NCI-H510A treated with DMSO at 0.1 percent for 48 hours (cell line): ENCODE measurements at regions not wholly inside any gene's neighbourhood (a gene's known extent, or its start where the extent isn't known, plus 50 kb on each side); places are given as distances from the start of the nearest gene placed in this dataset.
A peak's percentile ranks its signal among the peaks of the same experiment; 100 is the strongest.

Experiments used
- DNase-seq: peaks from one replicate; lab custom pipeline; 2025; lab: John Stamatoyannopoulos, UW

DNA sequence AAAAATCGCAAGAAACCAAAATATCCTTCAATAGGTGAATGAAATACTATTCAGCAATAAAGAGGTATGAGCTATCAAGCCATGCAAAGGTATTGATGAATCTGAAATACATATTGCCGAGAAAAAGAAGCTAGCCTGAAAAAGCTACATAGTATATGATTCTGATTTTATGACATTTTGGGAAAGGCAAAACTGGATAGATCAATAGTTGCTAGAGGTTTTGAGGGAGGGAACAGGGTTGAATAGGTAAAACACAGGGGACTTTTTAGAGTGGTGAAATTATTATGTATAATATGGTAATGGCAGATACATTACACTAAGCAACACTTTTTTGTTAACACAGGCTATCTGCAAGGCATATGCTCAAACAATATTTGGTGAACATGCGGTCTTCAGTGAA lies 327.6 kb upstream of the ADAMTSL1 start:
- DNase-seq = no peak

DNA sequence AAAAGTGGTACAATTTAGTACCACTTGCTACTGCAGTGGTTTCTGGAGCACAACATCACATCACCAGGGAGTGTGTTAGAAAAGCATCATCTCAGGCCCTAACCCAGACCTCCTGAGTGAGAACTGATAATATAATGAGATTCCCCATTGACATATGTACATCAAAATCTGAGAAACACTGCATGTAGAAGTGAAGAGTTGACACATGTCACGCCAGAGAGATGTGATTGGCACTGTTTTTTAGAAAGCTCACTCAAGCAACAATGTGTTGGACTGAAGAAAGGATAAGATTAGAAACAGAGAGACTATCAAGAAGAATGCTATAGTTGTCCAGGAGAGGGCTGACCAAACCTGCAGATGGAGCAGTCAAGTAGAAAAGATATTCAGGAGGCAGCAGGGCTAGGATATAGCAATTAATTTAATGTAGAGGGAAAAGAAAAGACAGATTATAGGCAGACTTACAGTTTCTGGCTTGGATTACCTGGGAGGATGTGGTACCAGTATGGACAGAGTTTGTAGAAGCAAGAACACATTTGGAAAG lies 324.4 kb upstream of the ADAMTSL1 start:
- DNase-seq = no peak

DNA sequence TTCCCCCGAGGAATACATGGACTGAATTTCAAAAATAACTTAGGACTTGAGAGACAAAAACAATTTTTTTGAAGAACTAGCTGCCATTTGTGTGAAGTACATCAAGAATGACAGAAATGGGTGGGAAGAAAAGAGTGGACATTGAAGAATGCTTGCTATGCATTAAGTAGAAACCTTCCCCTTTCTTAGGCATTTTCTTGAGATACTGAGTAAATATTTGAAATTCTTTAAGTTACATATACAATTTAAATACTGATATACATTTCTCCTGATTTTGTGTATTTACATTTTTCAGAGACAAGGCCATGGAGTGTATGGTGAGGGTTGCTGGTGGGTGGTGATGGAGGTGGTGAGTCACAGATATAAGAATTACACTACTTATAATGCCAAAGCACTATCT lies 319.3 kb upstream of the ADAMTSL1 start:
- no peak for DNase-seq

DNA sequence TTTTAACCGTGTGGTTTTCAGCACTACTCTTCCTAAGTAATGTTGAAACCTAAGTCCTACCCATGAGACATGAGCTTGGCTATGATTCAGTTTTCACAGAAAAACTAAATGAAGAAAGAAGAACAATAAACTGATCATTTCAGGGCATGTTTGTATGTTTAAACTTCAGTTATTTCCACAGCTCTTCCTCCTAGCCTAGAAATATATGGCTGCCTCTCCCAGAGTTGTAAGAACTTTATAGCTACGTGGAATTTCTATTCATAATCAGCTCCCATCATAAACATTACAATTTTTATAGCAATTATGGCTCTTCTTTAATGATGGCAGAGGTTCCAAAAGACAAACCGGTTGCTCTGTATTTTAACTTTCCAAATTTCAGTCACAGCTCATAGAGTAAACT lies 314.7 kb upstream of the ADAMTSL1 start:
- no peak for DNase-seq

DNA sequence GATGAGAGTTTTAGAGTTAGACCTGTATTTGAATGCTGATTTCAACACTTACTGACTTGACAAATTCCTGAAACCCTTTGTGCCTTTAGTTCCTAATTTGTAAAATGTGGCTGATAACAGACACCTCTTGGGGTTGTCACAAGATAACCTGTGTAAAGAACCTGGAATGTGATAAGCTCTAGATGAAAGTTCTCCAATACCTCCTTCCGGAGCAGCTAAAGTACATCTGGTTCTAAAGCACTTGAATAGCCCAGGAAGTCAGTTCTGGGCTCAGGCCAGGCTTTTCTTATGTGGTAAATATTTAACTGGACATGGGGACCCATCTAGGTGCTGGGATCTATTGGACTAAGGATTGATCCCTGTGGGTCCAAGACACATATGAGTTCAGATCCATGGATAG lies 310.8 kb upstream of the ADAMTSL1 start:
- no peak for DNase-seq

DNA sequence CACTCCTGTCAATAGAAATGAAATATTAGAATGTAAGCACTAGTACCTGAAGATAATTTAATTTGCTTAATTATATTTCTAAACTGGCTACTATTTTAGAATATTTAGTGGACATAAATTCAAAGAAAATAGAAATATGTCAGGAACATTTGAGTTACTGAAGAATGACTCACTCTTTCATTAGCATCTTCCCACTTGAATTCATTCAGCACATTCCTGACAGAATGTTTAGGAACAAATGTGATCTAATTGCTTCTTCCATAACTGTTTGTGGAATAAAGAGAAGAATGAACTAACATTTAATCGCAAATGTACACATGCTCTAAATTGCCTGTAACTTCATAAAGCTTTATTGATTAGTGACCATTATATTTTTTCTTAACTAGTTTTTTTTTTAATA lies 306.2 kb upstream of the ADAMTSL1 start:
- DNase-seq = no peak

DNA sequence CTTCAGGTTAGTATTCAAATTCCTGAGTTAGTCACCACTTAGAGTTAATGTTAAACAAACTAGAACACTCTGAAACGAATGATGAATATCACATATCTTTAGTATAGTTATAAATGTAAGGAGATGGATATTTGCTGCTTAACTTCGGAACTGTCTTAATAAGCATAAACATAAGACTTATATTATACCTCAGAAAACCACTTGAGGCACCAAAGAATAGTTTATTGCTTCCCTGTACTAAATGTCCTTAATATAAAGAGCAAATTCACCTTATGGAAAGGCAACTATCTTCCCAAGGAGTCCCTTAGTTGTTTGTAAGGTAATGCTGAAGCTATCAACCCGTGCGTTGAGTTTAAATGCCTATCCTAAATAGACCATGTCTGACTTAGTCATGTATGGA lies 300.0 kb upstream of the ADAMTSL1 start:
- no peak for DNase-seq

DNA sequence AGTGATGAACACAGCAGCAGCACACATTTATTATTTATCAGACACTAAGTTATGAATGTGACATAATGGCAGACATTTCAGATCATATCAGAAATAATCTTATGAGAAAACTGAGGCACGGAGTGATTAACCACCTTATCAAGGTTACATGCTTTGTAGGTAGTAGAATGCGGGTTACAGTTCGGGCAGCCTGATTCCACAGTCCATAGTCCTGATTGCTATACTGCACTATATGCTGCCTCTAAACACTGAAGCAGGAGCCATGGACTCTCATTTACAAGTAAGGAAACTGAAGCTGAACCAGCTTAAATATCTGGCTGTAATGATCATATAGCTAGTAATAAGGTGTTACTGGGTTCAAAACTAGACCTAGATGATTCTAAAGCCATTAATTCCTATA lies 291.3 kb upstream of the ADAMTSL1 start:
- no peak for DNase-seq

DNA sequence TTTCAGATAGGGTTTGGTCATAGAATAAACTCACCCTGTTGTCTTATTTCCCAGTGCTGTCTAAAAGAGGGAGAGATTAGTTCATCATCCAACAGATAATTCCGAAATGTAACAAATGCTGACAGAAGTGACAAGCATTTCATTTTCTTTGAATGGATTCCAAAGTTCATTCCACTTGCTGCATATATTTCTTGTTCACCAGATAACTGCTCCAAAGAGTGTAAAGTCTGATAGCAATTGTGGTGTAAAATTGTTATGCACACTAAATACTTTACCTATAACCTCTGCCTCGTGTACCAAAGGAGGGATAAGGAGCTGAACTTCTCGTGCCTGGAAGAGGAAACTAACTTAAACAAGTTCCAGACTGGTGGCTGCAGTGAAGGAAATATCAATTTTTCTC lies 290.0 kb upstream of the ADAMTSL1 start:
- no peak for DNase-seq

DNA sequence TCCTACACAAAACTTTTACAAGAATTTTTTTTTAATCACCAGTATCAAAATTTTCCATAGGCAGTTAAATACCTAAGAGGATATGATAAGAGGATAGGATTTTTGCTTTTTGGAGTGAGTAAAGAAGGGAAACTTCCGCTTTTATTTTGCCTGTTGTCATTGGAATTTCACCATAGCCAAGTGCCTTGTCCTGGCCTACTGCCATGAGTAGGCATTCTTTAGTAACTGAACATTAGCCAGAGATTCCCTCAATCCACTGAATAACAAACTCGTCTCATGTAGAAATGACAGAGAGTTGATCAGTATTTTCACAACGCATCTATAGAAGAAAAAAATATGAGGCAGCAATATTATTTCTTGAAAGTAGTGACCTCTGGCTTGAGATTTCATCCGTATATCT lies 289.6 kb upstream of the ADAMTSL1 start:
- no peak for DNase-seq

DNA sequence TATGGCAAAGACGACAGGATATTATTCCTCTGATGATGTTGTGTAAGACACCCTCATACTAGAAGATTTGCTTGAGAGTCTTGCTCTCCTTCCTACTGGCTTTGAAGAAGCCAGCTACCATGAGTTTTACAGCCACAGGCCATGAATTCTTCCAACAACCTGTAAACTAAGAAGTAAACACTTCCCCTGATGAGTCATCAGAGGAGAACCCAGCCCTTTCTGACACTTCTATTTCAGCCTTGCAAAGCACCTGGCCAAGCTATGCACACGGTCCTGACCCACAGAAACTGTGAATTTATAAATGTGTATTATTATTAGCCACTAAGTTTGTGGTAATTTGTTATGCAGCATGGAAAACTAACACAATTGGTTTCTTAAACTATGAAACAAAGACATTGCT lies 288.8 kb upstream of the ADAMTSL1 start:
- no peak for DNase-seq

DNA sequence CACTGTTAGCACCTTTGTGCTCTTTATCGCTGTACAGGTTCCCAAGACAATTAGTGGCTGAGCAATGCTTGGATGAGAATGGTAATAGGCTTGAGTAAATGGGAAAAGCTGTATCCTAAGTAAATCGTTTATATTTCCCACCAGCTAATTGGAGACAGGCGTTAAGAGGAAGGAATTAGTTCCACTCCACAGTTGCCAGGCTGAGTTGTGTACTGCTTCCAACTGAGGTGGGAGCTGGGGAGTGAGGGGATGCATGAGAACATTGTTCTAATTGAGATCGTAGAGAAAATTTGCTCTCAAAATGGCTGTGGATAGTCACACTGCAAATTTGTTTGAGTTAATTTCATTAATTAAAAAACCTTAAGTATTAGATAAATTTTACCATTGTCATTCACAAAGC lies 285.0 kb upstream of the ADAMTSL1 start:
- DNase-seq = no peak

DNA sequence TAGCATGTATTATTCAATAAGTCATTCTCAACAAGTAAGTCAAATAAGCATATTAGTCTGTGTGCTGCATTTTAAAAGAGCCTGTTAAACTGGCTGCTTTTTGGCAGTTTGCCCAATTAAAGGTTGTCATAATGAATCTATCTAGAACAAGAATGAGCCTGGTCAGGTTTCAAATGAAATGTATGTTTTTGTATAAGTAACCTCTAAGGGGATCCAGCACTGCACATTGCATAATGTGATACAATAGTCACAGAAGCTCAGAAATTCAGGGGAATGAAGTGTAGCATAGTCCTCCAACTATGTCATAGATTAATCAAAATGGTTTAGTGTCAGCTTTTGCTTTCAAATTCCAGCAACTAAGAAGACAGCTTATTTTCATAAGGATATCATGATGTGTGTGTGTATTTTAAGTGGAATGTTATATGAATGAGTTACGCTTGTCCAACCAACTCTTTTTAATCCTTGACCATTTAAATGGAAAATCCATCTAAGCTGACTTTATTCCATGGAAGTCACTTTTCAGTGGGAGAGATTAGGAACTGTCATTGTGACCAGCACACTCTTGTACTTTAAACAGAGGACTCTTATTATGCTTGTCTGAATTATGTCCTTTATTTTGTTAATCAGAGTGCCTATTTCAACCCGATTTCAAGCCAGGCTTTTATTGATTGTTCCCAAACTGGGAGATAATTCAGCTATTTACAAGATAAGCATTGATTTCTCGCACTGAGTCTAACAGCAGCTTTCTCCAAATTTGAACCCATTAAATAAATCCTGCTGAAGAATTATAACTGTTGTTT lies 283.9 kb upstream of the ADAMTSL1 start:
- DNase-seq = peak; percentile 12

DNA sequence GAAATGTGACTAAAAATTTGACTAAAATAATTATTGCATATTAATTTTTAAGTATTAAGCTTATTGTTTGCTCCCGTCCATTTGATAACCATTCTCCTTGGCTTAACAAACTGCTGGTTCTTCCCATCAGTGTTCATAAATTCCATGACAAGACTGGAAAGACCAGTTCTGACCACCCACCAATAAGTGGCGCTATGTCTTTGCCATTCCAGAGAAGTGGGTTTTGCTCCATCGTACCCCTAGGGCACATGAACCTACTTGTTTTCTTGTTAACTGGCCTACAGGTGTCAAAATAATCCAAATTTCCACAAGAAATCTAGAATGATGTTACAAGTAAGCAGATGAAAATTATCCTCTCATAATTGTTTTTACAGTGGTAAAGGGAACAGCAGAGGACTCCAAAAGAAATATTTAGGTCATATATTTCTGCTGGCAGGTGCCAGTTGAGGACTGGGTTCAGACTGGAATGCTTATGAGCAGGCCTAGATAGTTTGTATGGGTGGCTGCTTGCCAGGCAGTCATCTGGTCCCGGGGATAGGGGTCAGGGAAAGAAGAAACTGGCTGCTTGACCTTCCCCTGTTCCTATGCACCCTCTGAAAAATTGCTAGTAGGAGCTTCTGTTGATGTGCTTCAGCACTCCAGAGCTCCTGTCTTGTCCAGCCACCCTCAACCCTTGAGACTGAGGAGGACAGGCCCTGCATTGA lies 283.1 kb upstream of the ADAMTSL1 start:
- DNase-seq = no peak

DNA sequence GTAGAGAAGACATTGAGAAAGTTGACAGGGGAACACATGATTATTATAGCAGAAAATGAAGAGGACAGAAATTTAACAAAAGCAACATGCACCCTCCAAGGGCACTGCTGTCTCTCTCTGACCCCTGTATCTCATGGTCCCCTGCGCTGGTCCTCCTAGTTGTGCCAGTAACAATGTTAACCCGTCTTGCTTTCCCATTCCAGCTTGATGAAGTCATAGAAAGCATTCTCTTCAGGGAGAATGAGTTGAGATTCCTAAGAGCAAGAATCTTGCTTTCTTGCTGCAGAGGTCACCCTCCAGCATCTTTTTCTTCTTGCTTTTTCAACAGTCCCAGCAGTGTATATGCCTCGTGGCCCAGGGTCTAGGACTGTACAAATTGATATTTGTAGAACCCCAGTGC lies 279.6 kb upstream of the ADAMTSL1 start:
- DNase-seq = no peak

DNA sequence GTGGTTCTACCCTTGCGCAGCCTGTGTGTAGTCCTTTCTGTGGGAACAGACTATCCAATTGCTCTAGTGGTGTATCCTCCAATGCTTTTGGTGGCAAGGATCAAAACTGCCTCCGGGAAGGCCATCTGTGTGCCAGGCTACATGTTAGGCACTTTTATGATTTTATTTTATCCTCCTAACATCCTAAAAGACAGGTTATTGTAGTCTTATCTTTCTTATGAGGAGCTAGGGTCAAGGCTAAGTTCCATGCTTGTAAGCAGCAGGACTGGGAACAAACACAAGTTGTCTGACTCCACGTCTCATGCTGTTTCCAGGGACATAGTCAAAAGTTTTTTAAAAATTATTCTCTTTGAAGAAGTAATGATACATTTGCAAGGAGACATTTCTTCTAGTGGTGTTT lies 278.7 kb upstream of the ADAMTSL1 start:
- no peak for DNase-seq

DNA sequence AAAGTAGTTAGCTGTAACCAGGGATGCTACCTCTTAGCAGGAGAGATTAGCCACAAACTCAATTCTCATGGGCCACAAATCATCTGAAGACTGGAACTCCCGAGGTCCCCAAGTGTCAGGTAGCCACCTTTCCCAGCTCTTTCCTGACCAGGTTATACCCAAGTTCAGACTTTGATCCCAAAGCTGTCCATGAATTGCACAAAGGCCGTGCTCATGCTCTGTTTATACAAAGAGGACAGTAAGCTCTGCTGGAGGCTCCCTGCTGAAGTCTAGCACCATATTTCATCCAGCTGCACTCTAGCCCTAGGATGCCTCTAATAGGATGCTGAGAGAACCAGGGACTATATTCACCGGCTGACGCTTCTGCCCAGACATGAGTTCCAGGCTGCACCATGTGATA lies 271.0 kb upstream of the ADAMTSL1 start:
- DNase-seq = no peak

DNA sequence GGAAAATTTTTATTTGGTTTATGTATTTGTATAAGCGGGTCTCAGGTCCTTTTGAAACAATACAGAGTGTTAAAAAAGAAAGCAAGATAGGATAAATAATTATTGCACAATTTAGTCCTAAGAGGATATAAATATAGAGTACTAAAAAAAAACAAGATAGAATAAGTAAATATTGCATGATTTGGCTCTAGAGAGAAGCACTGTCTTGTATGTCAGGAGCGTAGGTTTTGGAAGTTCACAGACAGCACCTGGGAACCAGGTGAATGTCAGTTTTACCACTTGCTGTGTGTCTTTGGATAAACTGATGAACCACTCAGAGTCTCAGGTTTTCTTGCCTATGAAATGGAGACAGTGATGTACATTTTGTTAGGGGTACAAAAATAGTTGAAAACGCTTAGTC lies 266.2 kb upstream of the ADAMTSL1 start:
- no peak for DNase-seq

DNA sequence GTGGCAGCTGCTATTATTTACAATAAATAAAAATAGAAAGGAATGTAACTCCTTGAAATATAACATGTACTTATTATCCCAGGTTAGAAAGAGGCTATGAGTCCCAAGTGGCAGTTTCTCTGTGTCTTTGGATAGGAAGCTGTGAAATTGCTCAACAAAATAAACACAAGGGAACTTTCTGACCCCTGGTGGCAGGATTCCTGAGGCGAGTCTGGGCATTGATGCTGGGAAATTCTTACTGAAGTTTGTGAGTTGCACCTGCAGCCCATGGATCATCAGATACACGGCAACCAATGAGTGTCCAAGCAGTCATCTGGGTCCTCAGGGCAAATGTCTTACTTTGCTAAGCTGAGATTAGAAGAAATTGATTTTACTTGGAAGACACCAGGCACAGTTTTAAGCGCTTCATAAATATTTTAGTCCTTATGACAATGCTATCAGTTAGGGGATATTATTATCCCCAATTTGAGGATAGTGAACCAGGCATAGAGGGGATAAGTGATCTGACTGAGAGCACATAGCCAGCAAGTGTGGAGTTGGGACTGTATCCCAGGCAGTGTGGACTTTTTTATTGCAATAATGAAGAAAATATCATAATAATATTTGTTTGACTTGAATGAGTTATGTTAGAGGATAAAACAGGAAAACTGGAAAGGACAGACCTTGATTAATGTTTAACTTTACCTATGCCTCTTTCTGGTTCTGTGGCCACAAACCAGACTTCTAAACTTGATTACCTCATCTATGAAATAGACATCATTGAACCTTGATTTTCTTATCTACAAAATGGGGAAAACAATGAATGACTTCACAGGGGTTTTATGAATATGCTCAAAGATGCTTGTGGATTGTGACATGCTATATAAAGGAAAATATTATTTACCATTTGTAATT lies 265.5 kb upstream of the ADAMTSL1 start:
- peak; percentile 4 for DNase-seq

DNA sequence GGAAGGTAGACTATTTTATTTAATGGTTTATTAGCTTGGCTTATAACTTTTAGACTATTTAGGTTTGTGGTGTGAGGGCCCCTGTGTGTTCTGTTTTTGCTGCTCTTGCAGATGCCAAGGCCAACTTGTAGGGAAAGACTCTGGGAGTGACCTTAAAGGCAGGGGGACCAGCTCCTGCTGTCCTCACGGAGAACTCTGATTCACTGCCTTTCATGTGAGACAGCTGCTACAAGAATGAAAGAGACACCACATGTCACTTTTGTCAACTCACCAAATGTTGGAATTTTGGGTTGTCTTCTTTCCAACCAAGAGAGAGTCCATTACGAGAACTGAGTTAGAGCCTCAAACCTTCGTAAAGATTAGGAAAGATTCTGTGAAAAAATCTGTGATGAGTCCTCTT lies 258.3 kb upstream of the ADAMTSL1 start:
- DNase-seq = no peak

DNA sequence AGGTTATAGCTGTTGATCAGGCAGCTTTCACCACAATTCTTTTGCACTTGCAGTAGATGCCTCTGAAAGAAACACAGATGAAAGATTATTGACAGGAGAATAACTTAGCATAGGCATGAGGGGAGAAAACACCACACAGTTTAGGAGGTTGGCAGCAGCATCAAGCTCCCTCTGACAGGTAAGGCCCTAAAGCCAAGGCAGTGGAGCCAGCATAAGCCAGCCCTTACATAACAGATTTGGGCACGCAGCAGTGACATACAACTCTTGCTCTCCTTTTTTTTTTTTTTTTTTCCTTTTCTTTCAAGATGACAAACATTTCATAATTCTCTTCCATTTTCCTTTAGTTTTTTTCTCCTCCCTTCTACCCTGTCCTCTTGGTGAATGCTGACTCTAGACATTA lies 257.6 kb upstream of the ADAMTSL1 start:
- DNase-seq = no peak

DNA sequence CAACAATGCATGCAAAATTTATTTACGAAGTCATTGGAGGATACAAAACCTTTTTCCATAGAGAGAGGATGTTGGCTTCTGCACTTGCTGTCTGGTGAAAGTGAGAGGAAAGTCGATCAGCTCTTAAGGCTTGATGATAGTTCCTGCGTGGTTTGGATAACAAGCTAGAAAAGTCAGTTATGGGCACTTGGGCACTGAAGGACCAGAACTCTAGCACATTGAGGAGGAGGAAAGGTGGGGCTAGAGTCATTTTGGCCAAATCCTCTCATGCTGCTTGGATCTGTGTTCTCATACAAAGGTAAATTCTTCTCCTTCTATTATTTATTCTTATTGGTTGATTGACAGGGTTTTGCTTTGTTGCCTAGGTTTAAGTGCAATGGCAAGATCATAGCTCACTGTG lies 245.9 kb upstream of the ADAMTSL1 start:
- no peak for DNase-seq
